B cell (primary cell): ENCODE measurements at regions not wholly inside any gene's neighbourhood (a gene's known extent, or its start where the extent isn't known, plus 50 kb on each side); places are given as distances from the start of the nearest gene placed in this dataset.

ENCODE experiments used
- ATAC-seq: fragments of 200-7000 bp; cut with Tn5 transposase; one replicate; pipeline ENCODE4 v1.10.0; 2021; ENCODE audit warnings: low read depth, mild to moderate bottlenecking, moderate number of reproducible peaks, moderate library complexity
- CTCF ChIA-PET: fragments of 350-600 bp; sonication (Branson Sonifier 250); formaldehyde crosslinking; loops from one replicate; lab custom pipeline; 2021; ENCODE audit warnings: antibody characterized with exemption, inconsistent platforms; lab: Charles Lee
- POLR2A ChIA-PET: fragments of 350-600 bp; sonication (Branson Sonifier 250); formaldehyde crosslinking; loops from one replicate; lab custom pipeline; 2021; ENCODE audit warnings: antibody characterized with exemption; lab: Charles Lee
- DNase-seq: peaks from one replicate; pipeline ENCODE4 v3.0.0; 2013
- H2AFZ ChIP-seq: 2 replicates; pipeline ENCODE4 v1.6.1; 2012; ENCODE audit warnings: mild to moderate bottlenecking, low read depth, low read length; ENCODE audit not compliant: insufficient read depth, poor library complexity, severe bottlenecking
- H3K27ac ChIP-seq, 2 donors: 1 replicate in 1 of 2; 2 replicates in 1 of 2; pipeline ENCODE4 v1.5.1; 2012 to 2013; ENCODE audit warnings: low read length in 2 of 2, mild to moderate bottlenecking in 2 of 2, moderate library complexity in 1 of 2
- H3K27me3 ChIP-seq, 4 experiments: fragments of 200-600 bp in 1 of 4; sonication (generic) in 1 of 4; replicated peaks in 1 of 4; 1 replicate in 2 of 4; 2 replicates in 2 of 4; pipeline versions ENCODE4 v1.6.1 to v1.7.0; 2013 to 2016; ENCODE audit warnings: low read length in 3 of 4, mild to moderate bottlenecking in 2 of 4, mixed read lengths in 1 of 4, moderate library complexity in 1 of 4; ENCODE audit not compliant: insufficient read depth in 4 of 4, control insufficient read depth in 3 of 4; ENCODE audit errors: control extremely low read depth in 1 of 4
- H3K36me3 ChIP-seq, 2 experiments: replicated peaks in 1 of 2; 1 replicate in 1 of 2; 2 replicates in 1 of 2; pipeline versions ENCODE4 v1.6.1 to v1.7.1; 2013; ENCODE audit warnings: low read length in 1 of 2; ENCODE audit not compliant: insufficient read depth in 2 of 2, control insufficient read depth in 1 of 2; ENCODE audit errors: control extremely low read depth in 1 of 2, extremely low read depth in 1 of 2
- H3K4me1 ChIP-seq, 2 donors: fragments of 200-600 bp in 1 of 2; sonication (generic) in 1 of 2; 1 replicate in 1 of 2; 2 replicates in 1 of 2; pipeline versions ENCODE4 v1.5.1 to v1.6.1; 2013 to 2017; ENCODE audit warnings: low read length in 2 of 2; ENCODE audit not compliant: control insufficient read depth in 2 of 2, insufficient read depth in 2 of 2
- H3K4me2 ChIP-seq: replicated peaks from 2 replicates; pipeline ENCODE3; 2012; ENCODE audit warnings: mild to moderate bottlenecking, low read depth, low read length; ENCODE audit not compliant: poor library complexity, severe bottlenecking
- H3K4me3 ChIP-seq, 5 experiments: fragments of 200-600 bp in 1 of 5; sonication (generic) in 1 of 5; 1 replicate in 3 of 5; 2 replicates in 2 of 5; pipeline versions ENCODE4 v1.5.1 to v1.7.0; 2011 to 2016; ENCODE audit warnings: low read length in 4 of 5, mild to moderate bottlenecking in 4 of 5, low read depth in 2 of 5, control low read depth in 1 of 5, moderate library complexity in 1 of 5; ENCODE audit not compliant: insufficient read depth in 1 of 5; ENCODE audit errors: control extremely low read depth in 1 of 5, extremely low read depth in 1 of 5
- H3K79me2 ChIP-seq: fragments of 200-600 bp; sonication (generic); one replicate; pipeline ENCODE4 v1.6.0; 2016; ENCODE audit warnings: low read length; ENCODE audit not compliant: control insufficient read depth, insufficient read depth
- H3K9ac ChIP-seq: fragments of 200-600 bp; sonication (generic); 2 replicates; pipeline ENCODE4 v1.6.1; 2017; ENCODE audit warnings: mild to moderate bottlenecking, low read length, moderate library complexity
- H3K9me3 ChIP-seq, 3 donors: one replicate each; pipeline versions ENCODE4 v1.6.1 to v1.7.1; 2013; ENCODE audit warnings: low read length in 2 of 3; ENCODE audit not compliant: control insufficient read depth in 2 of 3, insufficient read depth in 1 of 3; ENCODE audit errors: control extremely low read depth in 1 of 3
- H4K20me1 ChIP-seq: 2 replicates; pipeline ENCODE4 v1.6.0; 2012; ENCODE audit warnings: mild to moderate bottlenecking, low read length; ENCODE audit not compliant: insufficient read depth, control insufficient read depth, poor library complexity, severe bottlenecking
- H3K27ac Mint-ChIP-seq: one replicate; pipeline ENCODE4 v1.8.0; 2021; ENCODE audit warnings: mixed read lengths
- H3K27me3 Mint-ChIP-seq: one replicate; pipeline ENCODE4 v1.8.0; 2021; ENCODE audit warnings: mixed read lengths
- H3K4me1 Mint-ChIP-seq: one replicate; pipeline ENCODE4 v1.8.0; 2021; ENCODE audit warnings: mixed read lengths
- H3K4me3 Mint-ChIP-seq: one replicate; pipeline ENCODE4 v1.8.0; 2021; ENCODE audit warnings: mixed read lengths
- H3K9me3 Mint-ChIP-seq: one replicate; pipeline ENCODE4 v1.8.0; 2022; ENCODE audit warnings: mixed read lengths; ENCODE audit not compliant: insufficient read depth
- EZH2 ChIP-seq: IDR thresholded peaks from 2 replicates; pipeline ENCODE4 v1.6.1; 2012; ENCODE audit warnings: borderline replicate concordance, low read depth, mild to moderate bottlenecking, moderate library complexity, low read length; ENCODE audit not compliant: insufficient read depth, poor library complexity, severe bottlenecking
- intact Hi-C: fragments of 100-400 bp; cut with micrococcal nuclease; formaldehyde crosslinking; loops from one replicate; pipeline ENCODE4 v1.10.0; 2022
- TF ChIP-seq, protein P1 (sequence below): fragments of 200-600 bp; IDR thresholded peaks from one replicate; pipeline ENCODE4 v1.8.0; 2022; ENCODE audit warnings: antibody characterized with exemption, mild to moderate bottlenecking

DNA sequence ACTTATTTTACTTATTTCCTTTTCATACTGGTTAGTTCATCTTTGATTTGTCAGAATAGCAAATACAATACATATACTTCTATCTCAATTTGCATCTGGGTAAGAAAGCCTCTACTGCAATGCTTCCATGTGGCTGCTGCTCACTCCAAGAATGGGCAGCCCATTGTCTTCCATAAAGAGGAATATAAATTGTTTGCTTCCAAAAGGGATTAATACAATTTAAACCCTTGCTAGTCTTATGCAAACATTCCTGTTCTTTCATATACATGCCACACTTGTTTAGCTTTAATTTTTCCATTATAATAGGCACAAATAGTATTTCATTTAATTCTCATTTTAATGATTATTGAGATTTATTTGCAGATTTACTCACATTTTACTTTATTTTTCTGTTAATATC lies 555.4 kb upstream of the POM121L12 start:
- H3K79me2 ChIP-seq = no peaks in the 10 kb centered on the region
- Mint-ChIP-seq H3K4me1 (no peaks in the 10 kb centered on the region), H3K4me3 (no peak overlapping the region), H3K9me3 (peaks cover 2% of the 10 kb centered on the region), H3K27ac (no peak overlapping the region), H3K27me3 (no peaks in the 10 kb centered on the region)
- intact Hi-C loops = no loop called here
- no peak for ATAC-seq
- no peaks in the 10 kb centered on the region for H4K20me1 ChIP-seq
- no peak overlapping the region for H3K9ac ChIP-seq
- POLR2A ChIA-PET = no interaction called here
- H3K27me3 ChIP-seq = no peaks in the 10 kb centered on the region
- no peak overlapping the region for H3K4me3 ChIP-seq
- H3K27ac ChIP-seq = no peak overlapping the region
- no peak overlapping the region for H2AFZ ChIP-seq
- no peak overlapping the region for H3K4me2 ChIP-seq
- TF ChIP-seq, protein P1, sequence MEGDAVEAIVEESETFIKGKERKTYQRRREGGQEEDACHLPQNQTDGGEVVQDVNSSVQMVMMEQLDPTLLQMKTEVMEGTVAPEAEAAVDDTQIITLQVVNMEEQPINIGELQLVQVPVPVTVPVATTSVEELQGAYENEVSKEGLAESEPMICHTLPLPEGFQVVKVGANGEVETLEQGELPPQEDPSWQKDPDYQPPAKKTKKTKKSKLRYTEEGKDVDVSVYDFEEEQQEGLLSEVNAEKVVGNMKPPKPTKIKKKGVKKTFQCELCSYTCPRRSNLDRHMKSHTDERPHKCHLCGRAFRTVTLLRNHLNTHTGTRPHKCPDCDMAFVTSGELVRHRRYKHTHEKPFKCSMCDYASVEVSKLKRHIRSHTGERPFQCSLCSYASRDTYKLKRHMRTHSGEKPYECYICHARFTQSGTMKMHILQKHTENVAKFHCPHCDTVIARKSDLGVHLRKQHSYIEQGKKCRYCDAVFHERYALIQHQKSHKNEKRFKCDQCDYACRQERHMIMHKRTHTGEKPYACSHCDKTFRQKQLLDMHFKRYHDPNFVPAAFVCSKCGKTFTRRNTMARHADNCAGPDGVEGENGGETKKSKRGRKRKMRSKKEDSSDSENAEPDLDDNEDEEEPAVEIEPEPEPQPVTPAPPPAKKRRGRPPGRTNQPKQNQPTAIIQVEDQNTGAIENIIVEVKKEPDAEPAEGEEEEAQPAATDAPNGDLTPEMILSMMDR = no peak
- TF ChIP-seq EZH2 = no peak
- no peaks in the 10 kb centered on the region for H3K4me1 ChIP-seq
- H3K36me3 ChIP-seq = no peaks in the 10 kb centered on the region
- CTCF ChIA-PET = no interaction called here
- no peaks in the 10 kb centered on the region for H3K9me3 ChIP-seq
- DNase-seq = no peak

DNA sequence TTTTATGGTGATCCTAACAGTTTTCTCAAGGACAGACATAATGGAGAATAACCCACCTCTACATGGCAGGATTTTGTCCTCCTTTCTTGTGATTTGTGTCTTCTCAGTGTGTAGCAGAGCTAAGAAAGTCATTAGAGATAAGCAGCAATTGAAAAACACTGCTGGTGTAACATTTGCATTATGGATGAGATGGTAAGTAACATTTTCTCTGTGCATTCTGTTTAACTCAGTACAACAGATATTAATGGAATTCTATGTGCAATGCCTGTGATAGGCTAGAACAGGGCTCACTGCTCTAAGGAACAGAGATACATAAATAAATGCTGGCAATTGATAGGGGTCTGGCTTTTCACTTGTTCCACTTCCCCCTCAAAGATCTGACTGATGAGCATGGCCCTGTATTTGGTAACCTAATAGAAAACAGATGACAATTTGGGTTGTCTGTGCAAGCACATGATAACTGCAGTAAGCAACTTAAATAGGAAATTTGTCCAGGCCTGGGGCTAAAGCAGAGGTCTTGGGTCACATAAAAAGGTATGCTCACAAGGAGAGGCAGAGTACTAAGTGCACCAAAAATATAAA lies 560.3 kb upstream of the POM121L12 start:
- Histone ChIP-seq H3K9me3 (no peaks in the 10 kb centered on the region), H3K9ac (no peak overlapping the region), H3K4me1 (no peaks in the 10 kb centered on the region), H3K27me3 (no peaks in the 10 kb centered on the region), H2AFZ (no peak overlapping the region), H3K79me2 (no peaks in the 10 kb centered on the region), H3K36me3 (no peaks in the 10 kb centered on the region), H3K4me3 (no peak overlapping the region), H4K20me1 (no peaks in the 10 kb centered on the region), H3K4me2 (no peak overlapping the region), H3K27ac (no peak overlapping the region)
- ATAC-seq (no peak), DNase-seq (no peak)
- CTCF ChIA-PET = no interaction called here
- intact Hi-C loops = no loop called here
- POLR2A ChIA-PET = no interaction called here
- Mint-ChIP-seq H3K4me3 (no peak overlapping the region), H3K27ac (no peak overlapping the region), H3K9me3 (peaks cover 8% of the 10 kb centered on the region), H3K4me1 (no peaks in the 10 kb centered on the region), H3K27me3 (no peaks in the 10 kb centered on the region)
- no peak for TF ChIP-seq EZH2
- TF ChIP-seq, protein P1 = no peak
